A549 (cell line): ENCODE measurements at regions not wholly inside any gene's neighbourhood (a gene's known extent, or its start where the extent isn't known, plus 50 kb on each side); places are given as distances from the start of the nearest gene placed in this dataset.

Source experiments
- ATAC-seq, 2 experiments: fragments of 200-7000 bp in 1 of 2; fragments of >200 bp in 1 of 2; cut with Nextera tagmentation in 1 of 2; cut with Tn5 transposase in 1 of 2; 3 replicates each; pipeline versions ENCODE4 v1.8.0 to v1.9.1; 2018 to 2020; ENCODE audit warnings: mild to moderate bottlenecking in 1 of 2, moderate library complexity in 1 of 2
- CTCF ChIA-PET: fragments of 300-600 bp; sonication (Branson Sonifier 250); formaldehyde crosslinking; extraction: SDS; loops from one replicate; lab custom pipeline; 2021; ENCODE audit warnings: antibody characterized with exemption, inconsistent platforms; lab: Yijun Ruan, JAX
- POLR2A ChIA-PET: fragments of 350-600 bp; formaldehyde crosslinking; extraction: SDS; loops from one replicate; lab custom pipeline; 2021; ENCODE audit warnings: antibody characterized with exemption, inconsistent platforms; lab: Yijun Ruan, JAX
- DNase-seq, 2 experiments: peaks; one replicate each; pipeline versions ENCODE4 v3.0.0 to v3.0.0-alpha.2; 2011 to 2016; ENCODE audit warnings: low read depth in 1 of 2, low spot score in 1 of 2
- FAIRE-seq: peaks from 2 replicates; lab custom pipeline; 2011; peaks lifted over from hg19 to GRCh38; lab: Jason Lieb, UNC
- H3K27ac ChIP-seq, 2 experiments: fragments of >200 bp; sonication (Bioruptor Twin); formaldehyde crosslinking; 3 replicates each; pipeline ENCODE4 v1.5.1; 2016 to 2017
- H3K4me1 ChIP-seq: fragments of >200 bp; sonication (Bioruptor Twin); formaldehyde crosslinking; 3 replicates; pipeline ENCODE4 v1.6.1; 2016
- H3K4me2 ChIP-seq: fragments of >200 bp; sonication (Bioruptor Twin); formaldehyde crosslinking; 3 replicates; pipeline ENCODE4 v1.6.1; 2016
- H3K4me3 ChIP-seq: fragments of >200 bp; sonication (Bioruptor Twin); formaldehyde crosslinking; 3 replicates; pipeline ENCODE4 v1.5.1; 2016
- H3K9me3 ChIP-seq: fragments of >200 bp; sonication (Bioruptor Twin); formaldehyde crosslinking; 3 replicates; pipeline ENCODE4 v1.6.1; 2016
- BCL3 ChIP-seq: fragments of >200 bp; sonication (Bioruptor Twin); formaldehyde crosslinking; IDR thresholded peaks from 3 replicates; pipeline ENCODE4 v1.6.1; 2016
- BHLHE40 ChIP-seq: IDR thresholded peaks from 2 replicates; pipeline ENCODE4 v1.6.1; 2012; ENCODE audit warnings: low read depth, low read length, inconsistent platforms
- CBX8 ChIP-seq: fragments of 200-600 bp; sonication (generic); IDR thresholded peaks from 2 replicates; pipeline ENCODE4 v1.6.1; 2016
- CTCF ChIP-seq: fragments of >200 bp; sonication (Bioruptor Twin); formaldehyde crosslinking; IDR thresholded peaks from 3 replicates; pipeline ENCODE4 v1.5.1; 2016
- EP300 ChIP-seq, 2 experiments: fragments of >200 bp; sonication (Bioruptor Twin); formaldehyde crosslinking; IDR thresholded peaks; 2 replicates in 1 of 2; 3 replicates in 1 of 2; pipeline ENCODE4 v1.6.1; 2016 to 2017
- FOSB ChIP-seq: fragments of 250-450 bp; sonication (Bioruptor Pico); IDR thresholded peaks from 2 replicates; pipeline ENCODE4 v1.5.0; 2020; ENCODE audit warnings: mild to moderate bottlenecking, moderate library complexity
- GATA3 ChIP-seq: IDR thresholded peaks from 2 replicates; pipeline ENCODE4 v1.6.1; 2012; ENCODE audit warnings: borderline replicate concordance
- HES2 ChIP-seq: fragments of >200 bp; sonication (Bioruptor Twin); formaldehyde crosslinking; IDR thresholded peaks from 2 replicates; pipeline ENCODE4 v1.6.1; 2016
- HOXB13 ChIP-seq: fragments of 250-450 bp; sonication (Bioruptor Pico); IDR thresholded peaks from 2 replicates; pipeline ENCODE4 v1.5.0; 2020; ENCODE audit warnings: low read depth, mild to moderate bottlenecking, moderate library complexity
- HOXB5 ChIP-seq: fragments of 250-450 bp; sonication (Bioruptor Pico); IDR thresholded peaks from 2 replicates; pipeline ENCODE4 v1.5.0; 2020; ENCODE audit warnings: mild to moderate bottlenecking, moderate library complexity
- MAZ ChIP-seq: fragments of 150-350 bp; IDR thresholded peaks from 2 replicates; pipeline ENCODE4 v1.6.1; 2014; ENCODE audit warnings: antibody characterized with exemption, low read depth, low read length, borderline replicate concordance
- MYC ChIP-seq: IDR thresholded peaks from 2 replicates; pipeline ENCODE4 v1.6.1; 2012; ENCODE audit warnings: mild to moderate bottlenecking, inconsistent platforms, low read length, improper control_type of control experiment, borderline replicate concordance
- NFE2L2 ChIP-seq: fragments of 150-350 bp; conservative IDR thresholded peaks from 2 replicates; pipeline ENCODE4 v1.6.1; 2014; ENCODE audit warnings: low read length
- POLR2A ChIP-seq: IDR thresholded peaks from 2 replicates; pipeline ENCODE4 v1.6.1; 2012; ENCODE audit warnings: mild to moderate bottlenecking, low read length
- RAD21 ChIP-seq, 2 experiments: fragments of >200 bp in 1 of 2; sonication (Bioruptor Twin) in 1 of 2; formaldehyde crosslinking in 1 of 2; IDR thresholded peaks in 1 of 2; conservative IDR thresholded peaks in 1 of 2; 2 replicates in 1 of 2; 3 replicates in 1 of 2; pipeline ENCODE4 v1.6.1; 2012 to 2018; ENCODE audit warnings: inconsistent platforms in 1 of 2
- RARB ChIP-seq: fragments of 250-450 bp; sonication (Bioruptor Pico); IDR thresholded peaks from 2 replicates; pipeline ENCODE4 v1.8.0; 2021; ENCODE audit warnings: mild to moderate bottlenecking, moderate library complexity
- RCOR1 ChIP-seq: fragments of 150-350 bp; IDR thresholded peaks from 2 replicates; pipeline ENCODE4 v1.6.1; 2014; ENCODE audit warnings: antibody characterized with exemption, low read length, low read depth
- REST ChIP-seq: fragments of 200-600 bp; sonication (generic); IDR thresholded peaks from 2 replicates; pipeline ENCODE4 v1.6.1; 2016; ENCODE audit warnings: antibody characterized with exemption, mild to moderate bottlenecking, moderate library complexity
- RFX5 ChIP-seq: fragments of 450-650 bp; IDR thresholded peaks from 2 replicates; pipeline ENCODE4 v1.7.1; 2014; ENCODE audit warnings: antibody characterized with exemption, mild to moderate bottlenecking, moderate library complexity
- RNF2 ChIP-seq: fragments of 200-600 bp; sonication (generic); IDR thresholded peaks from 2 replicates; pipeline ENCODE4 v1.6.1; 2016; ENCODE audit warnings: low read depth, mild to moderate bottlenecking, antibody characterized with exemption, moderate library complexity, borderline replicate concordance
- SMC3 ChIP-seq: fragments of >200 bp; sonication (Bioruptor Twin); formaldehyde crosslinking; IDR thresholded peaks from 3 replicates; pipeline ENCODE4 v1.6.1; 2018; ENCODE audit warnings: inconsistent platforms
- SREBF2 ChIP-seq: fragments of 450-650 bp; IDR thresholded peaks from 2 replicates; pipeline ENCODE4 v1.6.1; 2014; ENCODE audit warnings: mild to moderate bottlenecking, moderate library complexity
- USF2 ChIP-seq: fragments of 450-650 bp; IDR thresholded peaks from 2 replicates; pipeline ENCODE4 v1.6.1; 2014; ENCODE audit warnings: antibody characterized with exemption
- ZNF302 ChIP-seq: fragments of 250-450 bp; sonication (Bioruptor Pico); IDR thresholded peaks from 2 replicates; pipeline ENCODE4 v1.9.0; 2021; ENCODE audit warnings: inconsistent platforms, mild to moderate bottlenecking, moderate library complexity
- ZSCAN20 ChIP-seq: fragments of 250-450 bp; sonication (Bioruptor Pico); IDR thresholded peaks from 2 replicates; pipeline ENCODE4 v1.8.0; 2022; ENCODE audit warnings: mild to moderate bottlenecking, moderate library complexity
- WGBS: methylation state at CpG from one replicate; pipeline ENCODE4 v1.1.6; 2017; ENCODE audit errors: missing lambda C conversion rate; 5-methylcytosine and 5-hydroxymethylcytosine counted together

GRCh38 chr6:101113468-101114260, 232.5 kb upstream of the ASCC3 start (continued):
- TF ChIP-seq REST (no peak), CBX8 (no peak), USF2 (no peak), BCL3 (no peak), GATA3 (no peak), ZSCAN20 (CRISPR knock-in tag) (no peak), MAZ (no peak), POLR2A (no peak), RNF2 (no peak)

- no peak for FAIRE-seq
Observed at GRCh38 chr6:101114703-101115102, 233.6 kb upstream of the ASCC3 start.

GRCh38 chr6:101116337-101116736, 235.2 kb upstream of the ASCC3 start:
- WGBS = 77% methylated on average over 5 of the region's 5 CpGs
- TF ChIP-seq HOXB13 (no peak), RARB (CRISPR knock-in tag) (no peak), SMC3 (no peak), BHLHE40 (no peak), HOXB5 (no peak), RCOR1 (no peak), ZNF302 (CRISPR knock-in tag) (no peak), RFX5 (no peak), FOSB (CRISPR knock-in tag) (no peak), HES2 (no peak), MYC (no peak), NFE2L2 (no peak)
- ChIA-PET POLR2A (no interaction called here), CTCF (no interaction called here)
- Histone ChIP-seq H3K27ac (no peak overlapping the region), H3K4me2 (no peak overlapping the region), H3K4me1 (no peaks in the 10 kb centered on the region), H3K9me3 (no peaks in the 10 kb centered on the region), H3K4me3 (no peak overlapping the region)
- DNase-seq = no peak
- FAIRE-seq = no peak
- no peak for ATAC-seq

More at GRCh38 chr6:101114703-101115102, 233.6 kb upstream of the ASCC3 start:
- WGBS = 11% methylated on average over 1 of the region's 1 CpG
- Histone ChIP-seq H3K27ac (no peak overlapping the region), H3K4me2 (no peak overlapping the region), H3K4me1 (no peaks in the 10 kb centered on the region), H3K9me3 (no peaks in the 10 kb centered on the region), H3K4me3 (no peak overlapping the region)
- ChIA-PET POLR2A (no interaction called here), CTCF (interaction anchor here (0.8 to 1.2 kb wide), 3 partner anchors 12 to 129 kb away, joined by 3 read pairs; no protein-coding TSS in a partner anchor)
- peak in 1 of 2 experiments; percentile 20 for DNase-seq
- peak; percentile 66 to 67; a peak in 4 of 6 replicates for ATAC-seq
- TF ChIP-seq SMC3 (peak; percentile 27; the same call in 1 of the 3 replicates), RAD21 (conservative IDR thresholded peaks at IDR 0.05 in 1 of 2, IDR thresholded peaks at IDR 0.05 in 1 of 2) (peak; percentile 49 to 51), SREBF2 (no peak), CTCF (peak; percentile 36), EP300 (IDR thresholded peaks at IDR 0.05) (no peak)
